ENCODE measurements at regions not wholly inside any gene's neighbourhood (a gene's known extent, or its start where the extent isn't known, plus 50 kb on each side); places are given as distances from the start of the nearest gene placed in this dataset.

DNA sequence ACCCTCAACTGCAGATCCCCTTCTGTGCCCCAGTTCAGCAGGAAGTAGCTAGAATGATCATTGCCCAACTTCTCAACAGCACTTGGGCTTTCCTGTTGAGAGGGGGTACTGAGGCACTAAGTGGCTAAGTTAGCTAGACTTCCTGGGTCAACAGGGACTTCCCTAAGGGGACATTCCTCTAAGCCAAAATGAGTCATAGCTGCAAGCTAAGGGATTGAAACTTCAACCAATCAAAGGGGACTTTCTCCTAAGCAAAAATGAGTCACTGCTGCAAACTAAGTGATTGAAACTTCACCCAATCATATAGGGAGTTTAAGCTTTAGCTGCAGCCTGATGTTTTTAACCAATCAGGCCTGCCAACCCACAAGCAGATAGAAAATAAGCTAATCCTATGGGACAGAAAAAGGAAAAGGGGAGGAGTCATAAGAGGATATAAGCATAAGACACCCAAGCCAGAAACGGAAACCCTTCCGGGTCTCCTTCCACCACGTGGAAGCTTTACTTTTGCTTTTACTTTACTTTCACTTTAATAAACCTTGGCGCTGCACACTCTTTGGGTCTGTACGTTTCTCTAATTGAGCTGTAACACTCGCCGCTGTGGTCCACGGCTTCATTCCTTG, 659.0 kb upstream of the HS3ST5 start:
- TF ChIP-seq, protein P1, sequence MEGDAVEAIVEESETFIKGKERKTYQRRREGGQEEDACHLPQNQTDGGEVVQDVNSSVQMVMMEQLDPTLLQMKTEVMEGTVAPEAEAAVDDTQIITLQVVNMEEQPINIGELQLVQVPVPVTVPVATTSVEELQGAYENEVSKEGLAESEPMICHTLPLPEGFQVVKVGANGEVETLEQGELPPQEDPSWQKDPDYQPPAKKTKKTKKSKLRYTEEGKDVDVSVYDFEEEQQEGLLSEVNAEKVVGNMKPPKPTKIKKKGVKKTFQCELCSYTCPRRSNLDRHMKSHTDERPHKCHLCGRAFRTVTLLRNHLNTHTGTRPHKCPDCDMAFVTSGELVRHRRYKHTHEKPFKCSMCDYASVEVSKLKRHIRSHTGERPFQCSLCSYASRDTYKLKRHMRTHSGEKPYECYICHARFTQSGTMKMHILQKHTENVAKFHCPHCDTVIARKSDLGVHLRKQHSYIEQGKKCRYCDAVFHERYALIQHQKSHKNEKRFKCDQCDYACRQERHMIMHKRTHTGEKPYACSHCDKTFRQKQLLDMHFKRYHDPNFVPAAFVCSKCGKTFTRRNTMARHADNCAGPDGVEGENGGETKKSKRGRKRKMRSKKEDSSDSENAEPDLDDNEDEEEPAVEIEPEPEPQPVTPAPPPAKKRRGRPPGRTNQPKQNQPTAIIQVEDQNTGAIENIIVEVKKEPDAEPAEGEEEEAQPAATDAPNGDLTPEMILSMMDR (IDR thresholded peaks at IDR 0.05), result no peak
- TF ChIP-seq EZH2 (IDR thresholded peaks at IDR 0.05) (no peak), EZH2phosphoT487 (IDR thresholded peaks at IDR 0.05) (no peak)

Data from neural progenitor cell (in vitro differentiated cells).